Left lung (tissue), 4 donors: ENCODE measurements at regions not wholly inside any gene's neighbourhood (a gene's known extent, or its start where the extent isn't known, plus 50 kb on each side); places are given as distances from the start of the nearest gene placed in this dataset.
A peak's percentile ranks its signal among the peaks of the same experiment; 100 is the strongest.

Experiments
- ATAC-seq: fragments of 200-7000 bp; cut with Tn5 transposase; one replicate; pipeline ENCODE4 v1.9.1; 2020; ENCODE audit warnings: moderate library complexity
- DNase-seq, 4 donors: peaks; one replicate each; pipeline ENCODE4 v3.0.0-alpha.2; 2013 to 2020
- H3K27ac ChIP-seq, 2 donors: fragments of 200-600 bp; sonication (generic) in 1 of 2; one replicate each; pipeline versions ENCODE4 v1.5.0 to v1.8.0; 2020 to 2021
- H3K27me3 ChIP-seq, 2 donors: fragments of 200-600 bp; sonication (generic) in 1 of 2; one replicate each; pipeline versions ENCODE4 v1.5.0 to v1.8.0; 2020 to 2021
- H3K36me3 ChIP-seq, 2 donors: fragments of 200-600 bp; sonication (generic) in 1 of 2; one replicate each; pipeline versions ENCODE4 v1.5.0 to v1.8.0; 2020 to 2021
- H3K4me1 ChIP-seq, 2 donors: fragments of 200-600 bp; one replicate each; pipeline ENCODE4 v1.8.0; 2021
- H3K4me3 ChIP-seq, 2 donors: fragments of 200-600 bp; sonication (generic) in 1 of 2; one replicate each; pipeline versions ENCODE4 v1.5.0 to v1.8.0; 2020 to 2021; ENCODE audit warnings: mild to moderate bottlenecking in 1 of 2
- H3K9me3 ChIP-seq, 2 donors: fragments of 200-600 bp; sonication (generic) in 1 of 2; one replicate each; pipeline versions ENCODE4 v1.5.0 to v1.8.0; 2020 to 2021
- CTCF ChIP-seq, 2 donors: fragments of 200-600 bp; sonication (generic) in 1 of 2; IDR thresholded peaks; one replicate each; pipeline versions ENCODE4 v1.5.0 to v1.8.0; 2021; ENCODE audit warnings: antibody characterized with exemption in 2 of 2
- intact Hi-C, 2 donors: fragments of 100-400 bp; cut with DNase I; formaldehyde crosslinking; loops; one replicate each; pipeline versions ENCODE4 v1.11.2 to v1.14.2; 2022
- donor health status: DM: no; HTN: yes; CAD: no.
- donor health status: DM: no; HTN: no; CAD: no.

GRCh38 chr17:55635253-55635914, 87.3 kb downstream of the TMEM100 start:
- Histone ChIP-seq H3K36me3 (no peaks in the 10 kb centered on the region), H3K4me1 (peaks cover 6 to 26% of the 10 kb centered on the region in 2 donors), H3K27ac (peak overlapping the region in 1 of 2 donors; percentile 58), H3K9me3 (no peaks in the 10 kb centered on the region), H3K4me3 (no peak overlapping the region), H3K27me3 (no peaks in the 10 kb centered on the region)
- DNase-seq = no peak
- no peak for TF ChIP-seq CTCF (IDR thresholded peaks at IDR 0.05)
- ATAC-seq = peak; percentile 24
- intact Hi-C loops = no loop called here

- H3K4me3 ChIP-seq = no peak overlapping the region
- H3K36me3 ChIP-seq = no peaks in the 10 kb centered on the region
- no peak for TF ChIP-seq CTCF (IDR thresholded peaks at IDR 0.05)
- H3K27me3 ChIP-seq = no peaks in the 10 kb centered on the region
- H3K27ac ChIP-seq = peak overlapping the region in 1 of 2 donors; percentile 58
- peaks cover 6 to 22% of the 10 kb centered on the region in 2 donors for H3K4me1 ChIP-seq
- intact Hi-C loops = no loop called here
- ATAC-seq (no peak), DNase-seq (no peak)
- no peaks in the 10 kb centered on the region for H3K9me3 ChIP-seq
These were observed 88.0 kb downstream of the TMEM100 start for GRCh38 chr17:55634702-55635101.

- H3K27ac ChIP-seq = no peak overlapping the region
- intact Hi-C loops = no loop called here
- H3K4me1 ChIP-seq = peaks cover 6 to 17% of the 10 kb centered on the region in 2 donors
- H3K4me3 ChIP-seq = no peak overlapping the region
- DNase-seq (no peak), ATAC-seq (no peak)
- no peaks in the 10 kb centered on the region for H3K9me3 ChIP-seq
- no peak for TF ChIP-seq CTCF (IDR thresholded peaks at IDR 0.05)
- H3K27me3 ChIP-seq = no peaks in the 10 kb centered on the region
- H3K36me3 ChIP-seq = no peaks in the 10 kb centered on the region
These were observed 89.8 kb downstream of the TMEM100 start for GRCh38 chr17:55632893-55633292.

- no peak for TF ChIP-seq CTCF (IDR thresholded peaks at IDR 0.05)
- Histone ChIP-seq H3K4me3 (no peak overlapping the region), H3K27me3 (no peaks in the 10 kb centered on the region), H3K36me3 (no peaks in the 10 kb centered on the region), H3K27ac (no peak overlapping the region), H3K9me3 (no peaks in the 10 kb centered on the region), H3K4me1 (peaks cover 6 to 17% of the 10 kb centered on the region in 2 donors)
- ATAC-seq = no peak
- intact Hi-C loops = no loop called here
- DNase-seq = no peak
These were observed 90.4 kb downstream of the TMEM100 start for GRCh38 chr17:55632236-55632635.

- Histone ChIP-seq H3K4me3 (no peak overlapping the region), H3K27me3 (no peaks in the 10 kb centered on the region), H3K36me3 (no peaks in the 10 kb centered on the region), H3K9me3 (no peaks in the 10 kb centered on the region), H3K27ac (no peak overlapping the region), H3K4me1 (peaks cover 5% of the 10 kb centered on the region in 2 donors)
- ATAC-seq = no peak
- no peak for TF ChIP-seq CTCF (IDR thresholded peaks at IDR 0.05)
- DNase-seq = no peak
- intact Hi-C loops = no loop called here
These were observed 92.7 kb downstream of the TMEM100 start for GRCh38 chr17:55629995-55630394.
